ENCODE measurements at regions not wholly inside any gene's neighbourhood (a gene's known extent, or its start where the extent isn't known, plus 50 kb on each side); places are given as distances from the start of the nearest gene placed in this dataset.

GRCh38 chr20:19867940-19868371, 109.9 kb downstream of the RIN2 start:
- TF ChIP-seq CTCF (conservative IDR thresholded peaks at IDR 0.05 in 1 of 2, IDR thresholded peaks at IDR 0.05 in 1 of 2; ENCODE audit: extremely low read depth in 1 of 2, insufficient read depth in 1 of 2, low read depth in 1 of 2, low read length in 2 of 2): no peak
- TF ChIP-seq EZH2 (IDR thresholded peaks at IDR 0.05; ENCODE audit: borderline replicate concordance, low read length): no peak

Data from mammary epithelial cell (primary cell).